ENCODE measurements at regions not wholly inside any gene's neighbourhood (a gene's known extent, or its start where the extent isn't known, plus 50 kb on each side); places are given as distances from the start of the nearest gene placed in this dataset.

- no peak overlapping the region for H3K23ac ChIP-seq (ENCODE audit: insufficient read length)
- no peak overlapping the region for H2BK15ac ChIP-seq (ENCODE audit: low read length)
- no peaks in the 10 kb centered on the region for H3K9me3 ChIP-seq (ENCODE audit: insufficient read depth in 2 of 2, low read depth in 1 of 2, low read length in 1 of 2)
- H2BK5ac ChIP-seq (ENCODE audit: low read depth, low read length), result no peak overlapping the region
- no peaks in the 10 kb centered on the region for H4K20me1 ChIP-seq (replicated peaks in 1 of 2; ENCODE audit: control insufficient read depth in 1 of 2, insufficient read depth in 2 of 2, low read length in 2 of 2)
- no peak for FAIRE-seq
- ChIA-PET POLR2A (ENCODE audit: partially characterized antibody) (no interaction called here), CTCF (ENCODE audit: partially characterized antibody) (interaction anchor here (0.7 to 1.7 kb wide), 3 partner anchors 85 to 121 kb away, joined by 3 to 14 read pairs (median 3); no protein-coding TSS in a partner anchor)
- H3K4ac ChIP-seq (replicated peaks; ENCODE audit: insufficient read length, low read depth, low read length), result no peak overlapping the region
- no peaks in the 10 kb centered on the region for H3K79me2 ChIP-seq (ENCODE audit: control insufficient read depth in 1 of 2, insufficient read depth in 2 of 2, low read length in 2 of 2)
- H2BK120ac ChIP-seq (replicated peaks; ENCODE audit: low read depth, low read length), result no peak overlapping the region
- no peaks in the 10 kb centered on the region for H3K79me1 ChIP-seq (ENCODE audit: low read depth, low read length)
- H4K8ac ChIP-seq (ENCODE audit: extremely low read depth, insufficient read depth, low read length), result no peak overlapping the region
- H2AFZ ChIP-seq (ENCODE audit: low read length), result peak overlapping the region; percentile 62
- no peak overlapping the region for H3K14ac ChIP-seq (ENCODE audit: insufficient read length)
- no peak overlapping the region for H2BK12ac ChIP-seq (ENCODE audit: low read depth, low read length)
- H3K56ac ChIP-seq (replicated peaks; ENCODE audit: insufficient read length, low read depth, low read length), result no peak overlapping the region
- H3K27me3 ChIP-seq (replicated peaks in 1 of 4; ENCODE audit: control insufficient read depth in 3 of 4, extremely low read depth in 1 of 4, insufficient read depth in 3 of 4, low read length in 3 of 4), result peaks cover 0 to 5% (median 2%) of the 10 kb centered on the region in 4 experiments; a peak in 4 of 7 replicates
- peak overlapping the region; percentile 33; the same call in 1 of the 2 replicates for H3K18ac ChIP-seq (ENCODE audit: extremely low read depth, low read length)
- WGBS, 2 experiments (ENCODE audit: extremely low coverage in 1 of 2, insufficient coverage in 1 of 2, insufficient read length in 1 of 2, insufficient replicate concordance in 2 of 2, low coverage in 1 of 2, low lambda C conversion rate in 2 of 2, missing lambda C conversion rate in 1 of 2), result 78% methylated on average over 8 of the region's 8 CpGs; no CpG with 5 or more reads in 1 of the 2 experiments
- no peaks in the 10 kb centered on the region for H3K23me2 ChIP-seq (ENCODE audit: low read depth, low read length)
- H4K91ac ChIP-seq (replicated peaks; ENCODE audit: insufficient read length, low read length), result no peak overlapping the region
- H3K36me3 ChIP-seq (ENCODE audit: control insufficient read depth in 2 of 4, insufficient read depth in 4 of 4, low read length in 3 of 4), result no peaks in the 10 kb centered on the region
- H4K5ac ChIP-seq (ENCODE audit: insufficient read length, low read depth, low read length), result no peak overlapping the region
- H3K27ac ChIP-seq (ENCODE audit: low read depth, low read length), result no peak overlapping the region
- no peak overlapping the region for H2BK20ac ChIP-seq (ENCODE audit: low read length)
- no peak for DNase-seq (ENCODE audit: low read depth in 1 of 2, low spot score in 2 of 2)
- H2AK5ac ChIP-seq (ENCODE audit: low read depth, low read length), result no peak overlapping the region
- no peak overlapping the region for H3K9ac ChIP-seq (replicated peaks in 1 of 4; ENCODE audit: extremely low read depth in 1 of 4, low read depth in 3 of 4, low read length in 3 of 4)
- H3K4me1 ChIP-seq (replicated peaks in 1 of 4; ENCODE audit: control insufficient read depth in 3 of 4, insufficient read depth in 4 of 4, low read length in 3 of 4), result peaks cover 0 to 2% (median 0%) of the 10 kb centered on the region in 4 experiments; a peak in 2 of 7 replicates
- TF ChIP-seq, protein P1, sequence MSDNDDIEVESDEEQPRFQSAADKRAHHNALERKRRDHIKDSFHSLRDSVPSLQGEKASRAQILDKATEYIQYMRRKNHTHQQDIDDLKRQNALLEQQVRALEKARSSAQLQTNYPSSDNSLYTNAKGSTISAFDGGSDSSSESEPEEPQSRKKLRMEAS (IDR thresholded peaks at IDR 0.05), result peak; percentile 63
- TF ChIP-seq EP300 (IDR thresholded peaks at IDR 0.05; ENCODE audit: borderline replicate concordance in 1 of 2, low read depth in 2 of 2, low read length in 2 of 2) (no peak), SRF (IDR thresholded peaks at IDR 0.05; ENCODE audit: low read depth, low read length) (no peak), TEAD4 (IDR thresholded peaks at IDR 0.05; ENCODE audit: low read depth, low read length) (no peak)
- H3K4me3 ChIP-seq (ENCODE audit: extremely low read depth in 1 of 4, insufficient read depth in 2 of 4, low read depth in 3 of 4, low read length in 4 of 4), result no peak overlapping the region
- H3K4me2 ChIP-seq (ENCODE audit: insufficient read depth in 1 of 2, low read depth in 2 of 2, low read length in 2 of 2), result no peak overlapping the region
These were observed 125.7 kb upstream of the SNTG2 start for GRCh38 chr2:824954-825353.
